ENCODE measurements at regions not wholly inside any gene's neighbourhood (a gene's known extent, or its start where the extent isn't known, plus 50 kb on each side); places are given as distances from the start of the nearest gene placed in this dataset.
"Not testable (repeated sequence)": the region's sequence is repeated elsewhere in the genome, so short reads cannot be mapped to it uniquely, and the experiment has no call there.

DNA sequence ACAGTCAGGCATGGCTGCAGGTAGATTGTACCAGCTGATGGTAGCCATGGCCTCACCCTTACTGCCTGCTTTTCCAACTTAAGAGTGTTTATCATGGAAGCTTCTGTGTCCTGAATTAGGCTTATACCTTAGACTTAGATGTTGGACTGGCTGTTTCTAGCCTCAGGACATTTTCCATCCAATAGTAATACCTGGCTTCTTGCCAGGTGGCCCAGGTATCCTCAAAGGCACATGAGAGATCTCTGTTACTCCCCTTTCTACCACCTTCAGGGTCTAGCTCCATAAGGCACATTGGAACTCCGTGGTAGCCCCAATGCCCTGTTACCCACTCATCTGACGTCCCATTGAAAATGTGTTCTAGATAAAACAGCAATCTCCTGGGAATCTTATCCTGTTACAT lies 407.5 kb downstream of the SPRY2 start:
- H3K4me3 Mint-ChIP-seq = no peak overlapping the region
- H3K36me3 Mint-ChIP-seq = no peaks in the 10 kb centered on the region
- ChIA-PET CTCF (ENCODE audit: partially characterized antibody) (no interaction called here), POLR2A (ENCODE audit: partially characterized antibody) (no interaction called here)
- no peaks in the 10 kb centered on the region for H3K27me3 Mint-ChIP-seq
- Histone ChIP-seq H3K27ac (ENCODE audit: low read depth, low read length) (no peak overlapping the region), H3K4me1 (ENCODE audit: insufficient read depth, low read length) (no peaks in the 10 kb centered on the region), H3K36me3 (ENCODE audit: insufficient read depth, low read length) (no peaks in the 10 kb centered on the region), H3K27me3 (ENCODE audit: insufficient read depth, low read length) (no peaks in the 10 kb centered on the region), H3K9me3 (ENCODE audit: control insufficient read depth in 1 of 2, low read length in 2 of 2) (no peaks in the 10 kb centered on the region), H3K4me3 (ENCODE audit: low read length in 2 of 2) (no peak overlapping the region)
- intact Hi-C loops (cut with micrococcal nuclease) = no loop called here
- no peak for DNase-seq
- no peaks in the 10 kb centered on the region for H3K4me1 Mint-ChIP-seq
- H3K9me3 Mint-ChIP-seq = peaks cover 0 to 7% (median 2%) of the 10 kb centered on the region in 8 donors
- H3K27ac Mint-ChIP-seq = no peak overlapping the region

DNA sequence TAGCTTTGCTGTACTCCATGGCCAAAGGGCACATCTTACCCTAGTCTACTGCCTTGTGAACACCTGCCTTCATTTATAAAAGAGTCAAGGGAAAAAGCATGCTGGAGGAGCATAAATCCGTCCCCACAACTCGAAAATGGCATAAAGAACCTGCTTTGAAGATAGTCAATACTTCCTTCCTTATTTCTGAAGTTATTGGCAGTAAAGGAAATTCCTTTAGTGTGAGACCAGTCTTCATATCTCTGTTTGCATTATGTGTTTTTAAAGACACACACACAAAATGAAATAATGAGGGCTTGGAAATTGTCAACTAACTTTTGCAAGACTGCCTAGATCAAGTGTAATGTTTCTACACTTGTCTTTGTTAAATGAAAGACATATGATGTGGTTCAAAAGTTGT lies 408.4 kb downstream of the SPRY2 start:
- no peaks in the 10 kb centered on the region for H3K36me3 ChIP-seq (ENCODE audit: insufficient read depth, low read length)
- peaks cover 0 to 7% (median 3%) of the 10 kb centered on the region in 8 donors for H3K9me3 Mint-ChIP-seq
- H3K27ac ChIP-seq (ENCODE audit: low read depth, low read length) = no peak overlapping the region
- CTCF ChIA-PET (ENCODE audit: partially characterized antibody) = no interaction called here
- no peaks in the 10 kb centered on the region for H3K27me3 ChIP-seq (ENCODE audit: insufficient read depth, low read length)
- no peak for DNase-seq
- H3K4me3 ChIP-seq (ENCODE audit: low read length in 2 of 2) = no peak overlapping the region
- no peak overlapping the region for H3K27ac Mint-ChIP-seq
- H3K4me3 Mint-ChIP-seq = no peak overlapping the region
- no peaks in the 10 kb centered on the region for H3K36me3 Mint-ChIP-seq
- intact Hi-C loops (cut with micrococcal nuclease) = no loop called here
- no peaks in the 10 kb centered on the region for H3K4me1 ChIP-seq (ENCODE audit: insufficient read depth, low read length)
- POLR2A ChIA-PET (ENCODE audit: partially characterized antibody) = no interaction called here
- H3K9me3 ChIP-seq (ENCODE audit: control insufficient read depth in 1 of 2, low read length in 2 of 2) = no peaks in the 10 kb centered on the region
- no peaks in the 10 kb centered on the region for H3K4me1 Mint-ChIP-seq
- H3K27me3 Mint-ChIP-seq = no peaks in the 10 kb centered on the region

DNA sequence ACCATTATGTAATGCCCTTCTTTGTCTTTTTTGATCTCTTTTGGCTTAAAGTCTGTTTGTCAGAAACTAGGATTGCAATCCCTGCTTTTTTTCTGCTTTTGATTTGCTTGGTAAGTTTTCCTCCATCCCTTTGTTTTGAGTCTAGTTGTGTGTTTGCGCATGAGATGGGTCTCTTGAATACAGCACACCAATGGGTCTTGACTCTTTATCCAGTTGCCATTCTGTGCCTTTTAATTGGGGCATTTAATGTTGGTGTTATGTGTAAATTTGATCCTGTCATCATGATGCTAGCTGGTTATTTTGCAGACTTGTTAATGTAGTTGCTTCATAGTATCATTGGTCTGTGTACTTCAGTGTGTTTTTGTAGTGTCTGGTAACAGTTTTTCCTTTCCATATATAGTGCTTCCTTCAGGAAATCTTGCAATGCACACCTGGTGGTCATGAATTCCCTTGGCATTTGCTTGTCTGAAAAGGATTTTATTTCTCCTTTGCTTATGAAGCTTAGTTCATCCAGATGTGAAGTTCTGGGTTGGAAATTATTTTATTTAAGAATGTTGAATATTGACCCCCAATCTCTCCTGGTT lies 416.9 kb downstream of the SPRY2 start:
- H3K9me3 Mint-ChIP-seq = peaks cover 3 to 31% (median 20%) of the 10 kb centered on the region in 8 donors
- POLR2A ChIA-PET (ENCODE audit: partially characterized antibody); DNase-seq; H3K4me3 ChIP-seq (ENCODE audit: low read length in 2 of 2); H3K9me3 ChIP-seq (ENCODE audit: control insufficient read depth in 1 of 2, low read length in 2 of 2); H3K27me3 Mint-ChIP-seq; H3K4me1 ChIP-seq (ENCODE audit: insufficient read depth, low read length); H3K4me3 Mint-ChIP-seq; H3K27ac Mint-ChIP-seq; H3K27me3 ChIP-seq (ENCODE audit: insufficient read depth, low read length); H3K27ac ChIP-seq (ENCODE audit: low read depth, low read length); intact Hi-C loops (cut with micrococcal nuclease); CTCF ChIA-PET (ENCODE audit: partially characterized antibody); H3K36me3 Mint-ChIP-seq; H3K4me1 Mint-ChIP-seq; H3K36me3 ChIP-seq (ENCODE audit: insufficient read depth, low read length): not testable (repeated sequence)

DNA sequence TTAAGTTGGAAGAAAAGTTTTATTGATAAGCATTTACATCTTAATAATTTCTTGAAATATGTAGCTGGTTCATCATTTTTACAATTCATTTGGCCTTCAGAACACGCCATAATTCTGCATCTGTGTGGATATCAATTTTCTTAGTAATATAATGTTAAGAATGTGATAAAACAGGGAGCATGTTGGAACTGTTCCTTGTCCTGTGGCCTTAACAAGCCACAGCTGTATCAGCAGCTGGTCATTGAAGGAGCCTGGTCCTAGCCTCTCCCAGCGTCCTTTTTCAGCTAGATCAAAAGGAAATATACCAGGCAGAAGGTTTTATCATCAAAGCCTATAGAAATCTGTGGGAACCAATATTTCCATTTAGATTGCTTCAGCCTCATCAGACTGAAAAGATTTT lies 421.8 kb downstream of the SPRY2 start:
- Histone ChIP-seq H3K27me3 (ENCODE audit: insufficient read depth, low read length) (no peaks in the 10 kb centered on the region), H3K27ac (ENCODE audit: low read depth, low read length) (no peak overlapping the region), H3K4me1 (ENCODE audit: insufficient read depth, low read length) (no peaks in the 10 kb centered on the region), H3K4me3 (ENCODE audit: low read length in 2 of 2) (no peak overlapping the region), H3K36me3 (ENCODE audit: insufficient read depth, low read length) (no peaks in the 10 kb centered on the region), H3K9me3 (ENCODE audit: control insufficient read depth in 1 of 2, low read length in 2 of 2) (no peaks in the 10 kb centered on the region)
- Mint-ChIP-seq H3K4me3 (no peak overlapping the region), H3K27ac (no peak overlapping the region), H3K9me3 (peaks cover 3 to 19% (median 12%) of the 10 kb centered on the region in 8 donors), H3K36me3 (no peaks in the 10 kb centered on the region), H3K27me3 (no peaks in the 10 kb centered on the region), H3K4me1 (no peaks in the 10 kb centered on the region)
- POLR2A ChIA-PET (ENCODE audit: partially characterized antibody) = no interaction called here
- intact Hi-C loops (cut with micrococcal nuclease) = no loop called here
- DNase-seq = no peak
- CTCF ChIA-PET (ENCODE audit: partially characterized antibody) = no interaction called here

DNA sequence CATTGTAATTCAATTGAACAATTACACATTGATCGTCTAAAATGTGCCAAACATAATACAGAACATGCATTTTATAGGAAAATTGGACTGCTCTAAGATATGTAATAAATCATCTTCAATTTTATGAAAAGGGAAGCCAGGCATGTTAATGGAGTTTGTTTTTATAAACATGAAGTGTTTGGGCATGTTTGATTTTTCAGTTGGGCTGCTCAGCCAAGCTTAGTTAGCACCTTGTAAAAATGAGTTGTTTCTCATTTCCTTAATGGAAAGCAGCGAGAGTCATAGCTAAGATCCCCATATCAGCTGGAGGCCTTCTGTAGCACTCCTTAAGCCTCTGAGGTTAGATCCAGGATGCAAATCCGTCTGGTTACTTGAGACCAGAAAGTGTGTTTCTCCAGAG lies 422.3 kb downstream of the SPRY2 start:
- intact Hi-C loops (cut with micrococcal nuclease) = no loop called here
- no peak overlapping the region for H3K27ac ChIP-seq (ENCODE audit: low read depth, low read length)
- no peaks in the 10 kb centered on the region for H3K27me3 ChIP-seq (ENCODE audit: insufficient read depth, low read length)
- Mint-ChIP-seq H3K9me3 (peaks cover 0 to 16% (median 10%) of the 10 kb centered on the region in 8 donors), H3K27ac (no peak overlapping the region), H3K4me3 (no peak overlapping the region), H3K36me3 (no peaks in the 10 kb centered on the region), H3K4me1 (no peaks in the 10 kb centered on the region), H3K27me3 (no peaks in the 10 kb centered on the region)
- H3K36me3 ChIP-seq (ENCODE audit: insufficient read depth, low read length) = no peaks in the 10 kb centered on the region
- H3K4me1 ChIP-seq (ENCODE audit: insufficient read depth, low read length) = no peaks in the 10 kb centered on the region
- H3K9me3 ChIP-seq (ENCODE audit: control insufficient read depth in 1 of 2, low read length in 2 of 2) = no peaks in the 10 kb centered on the region
- no peak for DNase-seq
- POLR2A ChIA-PET (ENCODE audit: partially characterized antibody) = no interaction called here
- CTCF ChIA-PET (ENCODE audit: partially characterized antibody) = no interaction called here
- no peak overlapping the region for H3K4me3 ChIP-seq (ENCODE audit: low read length in 2 of 2)

DNA sequence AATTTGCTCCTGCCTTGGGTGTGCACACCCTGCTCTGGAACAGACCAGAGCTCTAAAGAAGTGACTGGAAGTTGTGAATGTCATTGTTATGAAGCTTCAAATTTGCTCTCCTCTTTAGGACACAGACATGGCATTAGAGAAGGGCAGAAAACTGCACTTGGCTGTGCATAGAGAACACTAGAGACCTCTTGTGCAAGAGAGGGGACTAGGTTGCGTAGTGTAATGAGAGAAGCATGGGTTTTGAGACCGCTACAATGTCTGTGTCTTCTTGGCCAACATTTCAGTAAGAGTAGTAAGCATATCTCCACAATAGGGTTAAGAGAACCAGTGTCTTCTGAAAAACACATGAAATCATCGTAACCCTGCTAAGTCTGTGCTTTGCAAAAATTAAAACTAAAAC lies 423.3 kb downstream of the SPRY2 start:
- no peak overlapping the region for H3K4me3 Mint-ChIP-seq
- Histone ChIP-seq H3K27me3 (ENCODE audit: insufficient read depth, low read length) (no peaks in the 10 kb centered on the region), H3K36me3 (ENCODE audit: insufficient read depth, low read length) (no peaks in the 10 kb centered on the region), H3K9me3 (ENCODE audit: control insufficient read depth in 1 of 2, low read length in 2 of 2) (no peaks in the 10 kb centered on the region), H3K4me1 (ENCODE audit: insufficient read depth, low read length) (no peaks in the 10 kb centered on the region), H3K4me3 (ENCODE audit: low read length in 2 of 2) (no peak overlapping the region), H3K27ac (ENCODE audit: low read depth, low read length) (no peak overlapping the region)
- peaks cover 0 to 9% (median 4%) of the 10 kb centered on the region in 8 donors for H3K9me3 Mint-ChIP-seq
- no peaks in the 10 kb centered on the region for H3K4me1 Mint-ChIP-seq
- CTCF ChIA-PET (ENCODE audit: partially characterized antibody) = no interaction called here
- intact Hi-C loops (cut with micrococcal nuclease) = no loop called here
- POLR2A ChIA-PET (ENCODE audit: partially characterized antibody) = no interaction called here
- H3K27ac Mint-ChIP-seq = no peak overlapping the region
- DNase-seq = no peak
- H3K36me3 Mint-ChIP-seq = no peaks in the 10 kb centered on the region
- no peaks in the 10 kb centered on the region for H3K27me3 Mint-ChIP-seq

DNA sequence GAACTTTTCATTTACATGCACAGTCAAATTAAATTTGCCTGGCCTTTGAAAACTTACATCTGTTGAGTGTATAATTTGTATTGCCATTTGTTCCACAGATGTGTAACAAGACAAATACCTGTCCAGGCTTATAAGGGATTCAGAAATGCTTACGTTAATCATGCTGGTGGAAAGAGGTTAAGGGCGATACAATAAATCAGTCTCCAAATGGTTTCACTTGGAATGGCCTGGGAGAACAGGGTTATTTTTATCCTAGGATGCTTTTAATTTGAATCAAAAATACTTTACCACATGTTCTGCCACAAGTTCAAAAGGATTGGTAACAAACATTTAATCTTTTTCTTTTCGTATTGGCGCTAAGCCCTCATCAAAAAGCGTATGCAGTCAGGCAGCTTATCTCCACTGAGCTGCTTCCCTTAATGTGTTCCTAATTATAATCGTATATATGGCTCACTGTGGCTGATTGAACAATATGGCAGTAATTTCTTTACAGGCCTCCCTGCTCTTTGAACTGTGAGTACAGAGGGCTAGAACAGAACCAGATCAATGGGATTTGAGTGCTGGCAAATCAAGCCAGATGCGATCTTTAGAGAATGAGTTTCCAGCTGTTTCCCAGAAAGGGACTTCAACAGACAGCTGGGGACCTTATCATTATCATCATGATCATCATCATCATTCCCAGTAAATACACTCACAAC lies 425.7 kb downstream of the SPRY2 start:
- H3K4me1 Mint-ChIP-seq = no peaks in the 10 kb centered on the region
- H3K4me3 ChIP-seq (ENCODE audit: low read length in 2 of 2) = no peak overlapping the region
- H3K27ac ChIP-seq (ENCODE audit: low read depth, low read length) = no peak overlapping the region
- H3K27me3 ChIP-seq (ENCODE audit: insufficient read depth, low read length) = no peaks in the 10 kb centered on the region
- no peak overlapping the region for H3K27ac Mint-ChIP-seq
- CTCF ChIA-PET (ENCODE audit: partially characterized antibody) = no interaction called here
- H3K4me1 ChIP-seq (ENCODE audit: insufficient read depth, low read length) = no peaks in the 10 kb centered on the region
- H3K4me3 Mint-ChIP-seq = no peak overlapping the region
- no peaks in the 10 kb centered on the region for H3K36me3 Mint-ChIP-seq
- no peak for DNase-seq
- H3K9me3 Mint-ChIP-seq = peaks cover 0 to 2% (median 0%) of the 10 kb centered on the region in 8 donors
- H3K27me3 Mint-ChIP-seq = no peaks in the 10 kb centered on the region
- no peaks in the 10 kb centered on the region for H3K36me3 ChIP-seq (ENCODE audit: insufficient read depth, low read length)
- intact Hi-C loops (cut with micrococcal nuclease) = no loop called here
- no peaks in the 10 kb centered on the region for H3K9me3 ChIP-seq (ENCODE audit: control insufficient read depth in 1 of 2, low read length in 2 of 2)
- POLR2A ChIA-PET (ENCODE audit: partially characterized antibody) = no interaction called here

Measured in CD4-positive, alpha-beta memory T cell (primary cell).